GM23338 (cell line): ENCODE measurements at regions not wholly inside any gene's neighbourhood (a gene's known extent, or its start where the extent isn't known, plus 50 kb on each side); places are given as distances from the start of the nearest gene placed in this dataset.

ENCODE experiments used
- EZH2 ChIP-seq: fragments of 200-600 bp; sonication (generic); IDR thresholded peaks from one replicate; pipeline ENCODE4 v1.8.0; 2017; ENCODE audit warnings: antibody characterized with exemption, mild to moderate bottlenecking, low read depth; ENCODE audit not compliant: unreplicated experiment
- POLR2AphosphoS5 ChIP-seq: IDR thresholded peaks from 2 replicates; pipeline ENCODE4 v1.6.1; 2016; ENCODE audit warnings: antibody characterized with exemption, low read depth
- TF ChIP-seq, protein P1 (sequence below), 2 experiments: fragments of 200-600 bp in 1 of 2; sonication (generic) in 1 of 2; conservative IDR thresholded peaks; 2 replicates each; pipeline versions ENCODE4 v1.5.1 to v1.6.1; 2016 to 2017; ENCODE audit warnings: antibody characterized with exemption in 2 of 2, low read depth in 2 of 2, mild to moderate bottlenecking in 2 of 2, moderate library complexity in 1 of 2

DNA sequence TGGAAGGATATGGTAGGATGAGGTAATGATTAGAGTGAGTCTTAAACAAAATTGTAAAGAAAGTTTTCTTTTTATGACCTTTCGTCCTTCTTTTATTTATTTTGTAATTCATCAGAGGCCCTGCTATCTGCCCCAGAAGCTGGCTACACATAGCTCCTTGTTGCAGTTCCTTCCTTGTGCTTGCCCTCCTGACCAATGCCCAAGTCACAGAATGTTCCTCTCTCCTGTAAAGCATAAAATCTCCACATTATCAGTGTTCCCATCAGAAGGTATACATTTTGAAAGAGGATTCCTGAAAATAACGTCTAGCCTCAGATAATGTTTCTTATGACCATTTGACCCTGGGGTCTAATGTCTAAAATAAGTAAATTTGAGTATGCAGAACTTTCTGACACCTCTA lies 78.3 kb downstream of the RND3 start:
- TF ChIP-seq, protein P1, sequence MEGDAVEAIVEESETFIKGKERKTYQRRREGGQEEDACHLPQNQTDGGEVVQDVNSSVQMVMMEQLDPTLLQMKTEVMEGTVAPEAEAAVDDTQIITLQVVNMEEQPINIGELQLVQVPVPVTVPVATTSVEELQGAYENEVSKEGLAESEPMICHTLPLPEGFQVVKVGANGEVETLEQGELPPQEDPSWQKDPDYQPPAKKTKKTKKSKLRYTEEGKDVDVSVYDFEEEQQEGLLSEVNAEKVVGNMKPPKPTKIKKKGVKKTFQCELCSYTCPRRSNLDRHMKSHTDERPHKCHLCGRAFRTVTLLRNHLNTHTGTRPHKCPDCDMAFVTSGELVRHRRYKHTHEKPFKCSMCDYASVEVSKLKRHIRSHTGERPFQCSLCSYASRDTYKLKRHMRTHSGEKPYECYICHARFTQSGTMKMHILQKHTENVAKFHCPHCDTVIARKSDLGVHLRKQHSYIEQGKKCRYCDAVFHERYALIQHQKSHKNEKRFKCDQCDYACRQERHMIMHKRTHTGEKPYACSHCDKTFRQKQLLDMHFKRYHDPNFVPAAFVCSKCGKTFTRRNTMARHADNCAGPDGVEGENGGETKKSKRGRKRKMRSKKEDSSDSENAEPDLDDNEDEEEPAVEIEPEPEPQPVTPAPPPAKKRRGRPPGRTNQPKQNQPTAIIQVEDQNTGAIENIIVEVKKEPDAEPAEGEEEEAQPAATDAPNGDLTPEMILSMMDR (conservative IDR thresholded peaks at IDR 0.05; ENCODE audit: low read depth in 2 of 2) = no peak
- TF ChIP-seq EZH2 (no peak), POLR2AphosphoS5 (no peak)
